Fibroblast of the aortic adventitia (primary cell): ENCODE measurements at regions not wholly inside any gene's neighbourhood (a gene's known extent, or its start where the extent isn't known, plus 50 kb on each side); places are given as distances from the start of the nearest gene placed in this dataset.

Experiments used
- DNase-seq: peaks from one replicate; pipeline ENCODE4 v3.0.0-alpha.2; 2010; ENCODE audit warnings: low read depth
- H3K4me3 ChIP-seq: 2 replicates; pipeline ENCODE4 v1.5.1; 2011; ENCODE audit warnings: low read depth, mild to moderate bottlenecking, control low read depth, low read length, moderate library complexity
- TF ChIP-seq, protein P1 (sequence below): IDR thresholded peaks from 2 replicates; pipeline ENCODE4 v1.5.1; 2011; ENCODE audit warnings: mild to moderate bottlenecking, low read length, control low read depth, inconsistent platforms; ENCODE audit not compliant: insufficient read depth

DNA sequence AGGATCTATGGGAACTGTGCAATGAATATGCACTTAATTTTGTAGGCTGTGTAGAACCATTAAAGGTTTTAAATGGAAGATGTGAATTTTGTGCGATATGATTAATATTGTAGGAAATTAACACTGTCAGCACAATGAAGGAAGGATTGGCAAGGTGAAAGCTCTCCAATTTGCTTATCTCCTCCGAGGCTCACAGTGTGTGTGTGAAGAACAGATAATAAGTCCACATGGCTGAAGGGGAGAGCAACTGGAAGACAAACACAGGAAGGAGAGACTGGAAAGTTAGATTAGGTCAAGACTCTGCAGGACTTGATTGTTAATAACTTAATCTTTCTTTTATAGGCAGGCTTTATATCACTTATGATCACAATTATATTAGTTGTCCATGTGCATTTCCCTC is 269.7 kb upstream of the VRK2 start:
- TF ChIP-seq, protein P1, sequence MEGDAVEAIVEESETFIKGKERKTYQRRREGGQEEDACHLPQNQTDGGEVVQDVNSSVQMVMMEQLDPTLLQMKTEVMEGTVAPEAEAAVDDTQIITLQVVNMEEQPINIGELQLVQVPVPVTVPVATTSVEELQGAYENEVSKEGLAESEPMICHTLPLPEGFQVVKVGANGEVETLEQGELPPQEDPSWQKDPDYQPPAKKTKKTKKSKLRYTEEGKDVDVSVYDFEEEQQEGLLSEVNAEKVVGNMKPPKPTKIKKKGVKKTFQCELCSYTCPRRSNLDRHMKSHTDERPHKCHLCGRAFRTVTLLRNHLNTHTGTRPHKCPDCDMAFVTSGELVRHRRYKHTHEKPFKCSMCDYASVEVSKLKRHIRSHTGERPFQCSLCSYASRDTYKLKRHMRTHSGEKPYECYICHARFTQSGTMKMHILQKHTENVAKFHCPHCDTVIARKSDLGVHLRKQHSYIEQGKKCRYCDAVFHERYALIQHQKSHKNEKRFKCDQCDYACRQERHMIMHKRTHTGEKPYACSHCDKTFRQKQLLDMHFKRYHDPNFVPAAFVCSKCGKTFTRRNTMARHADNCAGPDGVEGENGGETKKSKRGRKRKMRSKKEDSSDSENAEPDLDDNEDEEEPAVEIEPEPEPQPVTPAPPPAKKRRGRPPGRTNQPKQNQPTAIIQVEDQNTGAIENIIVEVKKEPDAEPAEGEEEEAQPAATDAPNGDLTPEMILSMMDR = no peak
- no peak overlapping the region for H3K4me3 ChIP-seq
- no peak for DNase-seq

DNA sequence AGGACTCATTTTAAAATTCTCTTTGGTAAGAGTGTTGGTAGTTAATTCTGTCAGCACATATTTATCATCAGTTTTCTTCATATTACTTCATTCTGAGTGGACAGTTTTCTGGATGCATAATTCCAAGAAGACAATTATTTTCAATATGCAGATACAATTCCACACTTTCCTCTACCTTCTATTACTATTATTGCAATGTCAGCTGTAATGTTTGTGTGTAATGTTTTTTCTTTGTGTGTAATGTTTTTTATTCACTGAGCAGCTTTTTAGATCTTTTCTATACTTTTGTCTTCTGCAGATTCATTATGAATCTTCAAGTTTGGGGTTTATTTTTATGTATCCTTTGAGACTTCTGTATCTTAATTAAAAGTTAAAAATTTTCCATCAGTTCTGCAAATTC is 264.0 kb upstream of the VRK2 start:
- no peak for DNase-seq
- TF ChIP-seq, protein P1 = no peak

DNA sequence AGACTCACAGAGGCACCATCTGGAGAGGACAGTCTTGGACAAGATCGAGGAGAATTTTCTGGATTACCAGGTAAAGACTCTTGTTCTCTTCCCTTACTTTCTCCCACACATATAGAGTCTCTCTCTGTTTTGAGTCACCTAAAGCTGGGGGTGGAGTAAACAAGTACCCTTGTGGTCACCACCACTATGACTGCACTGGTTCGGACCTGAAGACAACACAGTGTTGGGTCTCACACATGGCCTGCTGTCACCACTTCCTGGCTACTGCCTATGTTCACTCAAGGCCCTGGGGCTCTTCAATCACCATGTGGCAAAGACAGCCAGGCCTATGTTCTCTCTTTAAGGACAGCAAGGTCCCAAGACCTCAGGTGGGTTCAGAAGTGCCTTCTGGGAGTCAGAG is 253.3 kb upstream of the VRK2 start:
- no peak for DNase-seq
- TF ChIP-seq, protein P1 = no peak
- no peak overlapping the region for H3K4me3 ChIP-seq

More for the DNA sequence above, 264.0 kb upstream of the VRK2 start:
- H3K4me3 ChIP-seq = no peak overlapping the region

DNA sequence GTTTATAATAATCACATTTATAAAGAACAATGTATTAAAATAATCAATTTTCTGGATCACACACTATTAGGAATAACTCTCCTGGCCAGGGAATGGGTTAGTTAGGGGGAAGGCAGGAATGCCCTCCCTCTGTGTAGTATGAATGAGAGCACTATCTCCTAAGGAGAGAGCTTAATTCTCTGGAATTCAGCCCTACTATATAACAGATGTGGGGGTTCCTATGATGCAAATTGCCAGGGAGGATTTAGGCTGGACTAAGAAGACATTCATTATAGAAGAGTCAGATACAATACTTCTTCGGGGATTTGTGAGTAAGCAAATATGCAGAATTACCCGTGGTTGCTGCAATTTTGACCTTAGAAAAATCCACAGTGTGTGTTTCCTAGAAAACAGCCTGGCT is 250.1 kb upstream of the VRK2 start:
- no peak overlapping the region for H3K4me3 ChIP-seq
- no peak for DNase-seq
- TF ChIP-seq, protein P1 = no peak

DNA sequence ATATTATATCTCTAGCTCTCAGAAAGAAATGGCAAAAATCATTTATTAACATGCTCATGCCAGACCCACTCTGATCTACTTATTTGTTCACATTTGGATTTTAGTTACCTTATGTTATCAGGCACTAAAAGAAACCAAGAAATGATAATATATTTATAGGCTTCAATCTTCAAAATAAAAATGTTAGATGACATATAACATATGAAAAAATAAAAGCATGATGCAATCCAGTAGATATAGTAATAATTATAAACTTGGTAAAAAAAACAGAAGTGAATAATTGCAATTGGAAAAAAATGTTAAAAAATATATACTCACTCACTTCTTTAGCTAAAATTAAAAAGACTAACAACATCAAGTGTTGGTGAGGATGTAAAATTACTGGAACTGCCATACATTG is 248.3 kb upstream of the VRK2 start:
- TF ChIP-seq, protein P1 = no peak
- no peak for DNase-seq
- no peak overlapping the region for H3K4me3 ChIP-seq

DNA sequence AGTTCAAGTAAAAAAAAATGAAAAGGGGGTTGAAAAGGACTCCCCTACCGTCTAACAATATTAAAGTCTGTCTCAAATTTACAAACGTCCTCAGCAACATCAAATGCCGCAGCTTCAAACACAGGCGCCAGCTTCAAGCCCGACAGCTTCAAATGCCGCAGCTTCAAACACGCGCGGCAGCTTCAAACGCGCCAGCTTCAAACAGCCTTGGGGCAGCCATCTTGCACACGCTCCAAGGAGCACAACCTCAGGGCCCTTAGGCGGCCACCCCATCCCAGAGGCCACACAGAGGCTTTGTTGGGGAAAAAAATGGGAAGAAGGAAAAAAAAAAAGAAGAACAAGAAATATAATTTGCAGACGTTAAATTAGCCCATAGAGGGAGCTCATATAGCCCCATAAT is 244.4 kb upstream of the VRK2 start:
- no peak for DNase-seq
- H3K4me3 ChIP-seq = no peak overlapping the region
- TF ChIP-seq, protein P1 = no peak

DNA sequence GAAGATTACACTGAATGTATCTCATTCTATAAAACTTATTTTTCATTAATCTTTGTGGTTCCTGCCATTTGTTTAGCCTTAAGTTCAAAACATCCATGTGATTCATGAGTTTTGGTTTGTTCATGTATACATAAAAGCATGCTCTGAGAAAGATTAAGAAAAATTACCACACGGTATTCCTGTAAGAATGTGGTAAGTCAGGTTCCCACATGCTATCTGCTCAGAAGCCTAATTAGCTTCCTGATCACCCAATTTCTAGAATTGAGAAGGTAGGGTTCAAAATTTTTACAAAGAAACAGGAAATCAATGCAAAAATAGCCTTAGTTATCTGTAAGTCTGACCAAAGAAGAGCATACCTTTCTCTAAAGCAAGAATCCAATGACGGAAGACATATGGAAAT is 241.6 kb upstream of the VRK2 start:
- DNase-seq = no peak
- H3K4me3 ChIP-seq = no peak overlapping the region
- TF ChIP-seq, protein P1 = no peak
